Activated CD4-positive, alpha-beta T cell treated with anti-CD3 and anti-CD28 coated beads, Interleukin-2, Interleukin-6, amounts not matched to agents 100 ng/mL and 50 ng/mL, durations not matched to agents 16 hours and 8 hours (primary cell): ENCODE measurements at regions not wholly inside any gene's neighbourhood (a gene's known extent, or its start where the extent isn't known, plus 50 kb on each side); places are given as distances from the start of the nearest gene placed in this dataset.
"Not testable (repeated sequence)": the region's sequence is repeated elsewhere in the genome, so short reads cannot be mapped to it uniquely, and the experiment has no call there.

Experiments used
- DNase-seq: peaks from one replicate; pipeline ENCODE4 v3.0.0-alpha.2; 2020

- no peak for DNase-seq
These were observed 513.4 kb upstream of the FLRT2 start for GRCh38 chr14:85016496-85016895.

- not testable (repeated sequence) for DNase-seq
These were observed 506.1 kb upstream of the FLRT2 start for GRCh38 chr14:85023866-85024265.

GRCh38 chr14:85024931-85025330 is 505.0 kb upstream of the FLRT2 start:
- DNase-seq: no peak

- no peak for DNase-seq
These were observed 502.1 kb upstream of the FLRT2 start for GRCh38 chr14:85027681-85028370.

GRCh38 chr14:85037411-85037810 is 492.5 kb upstream of the FLRT2 start:
- no peak for DNase-seq

GRCh38 chr14:85038526-85039352 is 491.2 kb upstream of the FLRT2 start:
- DNase-seq: no peak

DNA sequence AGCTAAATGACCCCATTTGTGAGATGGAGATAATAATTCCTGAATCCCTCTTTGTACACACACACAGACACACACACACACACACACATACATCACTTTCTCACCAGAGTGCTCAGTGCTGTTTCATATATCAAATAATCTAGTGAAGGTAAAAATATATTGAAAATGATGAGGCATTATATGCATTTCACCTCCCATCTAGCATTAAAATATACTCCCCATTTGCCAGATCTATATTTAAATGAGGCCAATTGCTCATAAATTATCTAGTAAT is 490.7 kb upstream of the FLRT2 start:
- DNase-seq: no peak

GRCh38 chr14:85040046-85040685 is 489.8 kb upstream of the FLRT2 start:
- no peak for DNase-seq

GRCh38 chr14:85041618-85042017 is 488.3 kb upstream of the FLRT2 start:
- DNase-seq: no peak

GRCh38 chr14:85042301-85042700 is 487.6 kb upstream of the FLRT2 start:
- no peak for DNase-seq

DNA sequence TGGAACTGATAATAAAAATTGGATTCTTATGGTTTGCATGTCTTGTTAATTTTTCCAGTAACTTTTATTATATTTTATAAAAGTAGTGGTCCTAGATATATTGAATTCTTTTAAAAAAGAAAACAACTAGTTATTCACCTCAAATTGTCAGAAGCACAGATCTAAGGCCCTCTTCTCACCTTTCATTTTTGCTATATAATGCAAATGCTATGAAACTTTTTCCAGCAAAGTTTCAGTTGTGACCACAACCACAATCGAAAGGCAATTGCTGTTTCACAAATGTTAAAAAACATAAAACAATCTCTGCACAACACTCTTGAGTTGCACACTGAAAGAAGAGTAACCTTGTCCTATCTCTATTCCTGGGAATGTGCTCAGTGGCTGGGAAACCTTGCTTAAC is 479.8 kb upstream of the FLRT2 start:
- no peak for DNase-seq

GRCh38 chr14:85052646-85053045 is 477.3 kb upstream of the FLRT2 start:
- DNase-seq: no peak

- no peak for DNase-seq
These were observed 475.8 kb upstream of the FLRT2 start for GRCh38 chr14:85054178-85054577.

- no peak for DNase-seq
These were observed 473.7 kb upstream of the FLRT2 start for GRCh38 chr14:85056267-85056666.

- no peak for DNase-seq
These were observed 472.7 kb upstream of the FLRT2 start for GRCh38 chr14:85057221-85057620.

DNA sequence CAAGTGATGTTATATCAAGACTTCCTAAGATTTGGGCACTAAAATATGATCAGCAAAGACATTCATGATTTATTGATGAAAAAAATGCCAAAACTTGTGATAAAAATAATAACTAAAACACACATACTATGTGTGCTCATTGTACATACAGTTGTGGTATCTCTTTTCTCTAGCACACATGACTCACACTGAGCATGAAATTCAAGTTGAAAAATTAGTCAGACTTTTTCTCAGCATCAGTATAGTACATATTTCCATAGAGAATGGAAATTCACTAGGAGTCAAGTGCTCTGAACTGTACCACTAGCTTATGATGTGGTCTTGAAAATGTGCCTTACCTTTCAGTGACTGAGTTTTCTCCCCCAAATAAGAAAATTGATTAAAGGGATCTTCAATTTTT is 471.8 kb upstream of the FLRT2 start:
- no peak for DNase-seq

DNA sequence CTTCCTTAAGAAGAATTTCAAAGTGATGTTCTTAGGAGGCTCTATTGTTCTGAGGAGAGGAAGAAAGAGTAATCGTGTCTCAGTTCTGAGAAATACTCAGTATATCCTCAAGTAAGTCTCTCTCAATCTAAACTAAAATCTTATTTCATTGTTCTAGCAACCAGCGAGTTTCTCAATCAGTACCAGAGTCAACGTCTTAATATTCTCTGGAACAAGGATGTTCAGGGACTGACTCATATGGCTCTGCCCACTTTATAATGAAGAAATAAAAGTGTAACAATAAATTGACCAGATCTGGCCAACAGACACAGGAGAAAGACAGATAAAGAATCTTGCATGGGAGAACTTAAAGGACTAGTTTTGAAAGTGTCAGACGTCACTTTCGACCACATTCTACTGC is 469.8 kb upstream of the FLRT2 start:
- DNase-seq: no peak

GRCh38 chr14:85061256-85061655 is 468.7 kb upstream of the FLRT2 start:
- no peak for DNase-seq

DNA sequence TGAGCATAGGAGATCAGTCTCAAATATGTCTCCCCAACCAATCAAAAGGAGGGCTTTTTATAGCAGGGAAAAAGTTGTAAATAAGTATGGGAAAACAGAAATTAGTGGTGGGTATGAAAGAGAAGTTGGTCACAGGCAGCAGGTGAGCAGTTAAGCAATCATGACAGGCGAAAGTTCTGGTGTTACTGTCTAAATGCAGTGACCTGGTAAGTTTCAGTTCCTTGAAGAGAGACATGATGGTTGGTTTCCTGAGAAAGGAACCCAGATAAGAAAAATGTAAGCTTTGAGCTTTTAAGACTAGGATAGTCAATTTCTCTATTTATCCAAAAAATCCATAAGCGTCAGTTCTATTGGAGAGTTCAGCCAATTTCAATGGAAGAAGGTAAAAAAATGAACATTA is 466.2 kb upstream of the FLRT2 start:
- no peak for DNase-seq

DNA sequence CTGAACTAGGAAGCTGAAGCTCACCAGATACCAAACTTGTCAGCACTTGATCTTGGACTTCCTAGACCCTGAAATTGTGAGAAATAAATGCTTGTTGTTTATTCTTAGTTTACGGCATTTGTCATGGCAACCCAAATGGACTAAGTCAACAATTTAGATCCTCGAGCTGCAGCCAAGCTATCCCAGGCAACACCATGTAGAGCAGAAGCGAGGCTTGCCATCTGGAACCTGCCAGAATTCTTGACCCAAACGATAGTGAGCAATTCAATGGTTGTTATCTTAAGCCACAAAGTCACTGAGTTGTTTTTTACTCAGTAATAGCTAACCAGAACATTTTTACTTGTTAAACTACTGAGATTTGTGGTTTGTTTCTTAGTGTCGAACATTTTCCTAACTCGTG is 458.5 kb upstream of the FLRT2 start:
- DNase-seq: no peak

- no peak for DNase-seq
These were observed 455.0 kb upstream of the FLRT2 start for GRCh38 chr14:85074955-85075354.

GRCh38 chr14:85075694-85076476 is 454.1 kb upstream of the FLRT2 start:
- DNase-seq: no peak

DNA sequence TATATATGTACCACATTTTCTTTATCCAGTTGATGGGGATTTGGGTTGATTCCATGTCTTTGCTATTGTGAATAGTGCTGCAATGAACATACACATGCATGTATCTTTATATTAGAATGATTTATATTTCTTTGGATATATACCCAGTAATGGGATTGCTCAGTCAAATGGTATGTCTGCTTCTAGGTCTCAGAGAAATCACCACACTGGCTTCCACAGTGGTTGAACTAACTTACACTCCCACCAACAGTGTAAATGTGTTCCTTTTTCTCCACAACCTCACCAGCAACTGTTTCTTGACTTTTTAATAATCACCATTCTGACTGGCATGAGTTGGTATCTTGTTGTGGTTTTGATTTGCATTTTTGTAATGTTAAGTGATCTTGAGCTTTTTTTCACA is 452.2 kb upstream of the FLRT2 start:
- DNase-seq: not testable (repeated sequence)
